Immature natural killer cell (primary cell): ENCODE measurements at regions not wholly inside any gene's neighbourhood (a gene's known extent, or its start where the extent isn't known, plus 50 kb on each side); places are given as distances from the start of the nearest gene placed in this dataset.

ENCODE experiments used
- DNase-seq, 3 donors: peaks; one replicate each; pipeline ENCODE4 v3.0.0; 2022; ENCODE audit warnings: mixed read lengths in 1 of 3
- H3K27ac Mint-ChIP-seq, 6 donors: one replicate each; pipeline ENCODE4 v1.8.0; 2020; ENCODE audit warnings: mixed read lengths in 6 of 6, mild to moderate bottlenecking in 5 of 6, inconsistent platforms in 4 of 6, moderate library complexity in 3 of 6
- H3K27me3 Mint-ChIP-seq, 3 donors: one replicate each; pipeline ENCODE4 v1.8.0; 2020 to 2021; ENCODE audit warnings: low read depth in 3 of 3, mild to moderate bottlenecking in 3 of 3, mixed read lengths in 3 of 3, moderate library complexity in 3 of 3, inconsistent platforms in 1 of 3
- H3K36me3 Mint-ChIP-seq, 3 donors: one replicate each; pipeline ENCODE4 v1.8.0; 2020; ENCODE audit warnings: mixed read lengths in 3 of 3, inconsistent platforms in 2 of 3, mild to moderate bottlenecking in 2 of 3
- H3K4me1 Mint-ChIP-seq, 2 donors: one replicate each; pipeline ENCODE4 v1.8.0; 2020; ENCODE audit warnings: inconsistent platforms in 2 of 2, mild to moderate bottlenecking in 2 of 2, mixed read lengths in 2 of 2, moderate library complexity in 1 of 2
- H3K4me3 Mint-ChIP-seq, 5 donors: one replicate each; pipeline ENCODE4 v1.8.0; 2020; ENCODE audit warnings: mild to moderate bottlenecking in 5 of 5, mixed read lengths in 5 of 5, inconsistent platforms in 3 of 5, moderate library complexity in 3 of 5
- H3K9me3 Mint-ChIP-seq, 6 donors: one replicate each; pipeline ENCODE4 v1.8.0; 2020; ENCODE audit warnings: mild to moderate bottlenecking in 6 of 6, mixed read lengths in 6 of 6, inconsistent platforms in 4 of 6, moderate library complexity in 3 of 6

- Mint-ChIP-seq H3K4me3 (no peak overlapping the region), H3K36me3 (no peaks in the 10 kb centered on the region), H3K27me3 (peaks cover 4 to 5% (median 5%) of the 10 kb centered on the region in 3 donors), H3K27ac (no peak overlapping the region), H3K4me1 (no peaks in the 10 kb centered on the region), H3K9me3 (no peaks in the 10 kb centered on the region)
- DNase-seq, result no peak
Measured at GRCh38 chr9:71567890-71568289, 200.4 kb downstream of the CEMIP2 start.

GRCh38 chr9:71562140-71562539 lies 206.2 kb downstream of the CEMIP2 start:
- Mint-ChIP-seq H3K36me3 (no peaks in the 10 kb centered on the region), H3K9me3 (no peaks in the 10 kb centered on the region), H3K4me1 (no peaks in the 10 kb centered on the region), H3K27ac (no peak overlapping the region), H3K4me3 (no peak overlapping the region), H3K27me3 (peaks cover 2 to 8% (median 7%) of the 10 kb centered on the region in 3 donors)
- no peak for DNase-seq

DNA sequence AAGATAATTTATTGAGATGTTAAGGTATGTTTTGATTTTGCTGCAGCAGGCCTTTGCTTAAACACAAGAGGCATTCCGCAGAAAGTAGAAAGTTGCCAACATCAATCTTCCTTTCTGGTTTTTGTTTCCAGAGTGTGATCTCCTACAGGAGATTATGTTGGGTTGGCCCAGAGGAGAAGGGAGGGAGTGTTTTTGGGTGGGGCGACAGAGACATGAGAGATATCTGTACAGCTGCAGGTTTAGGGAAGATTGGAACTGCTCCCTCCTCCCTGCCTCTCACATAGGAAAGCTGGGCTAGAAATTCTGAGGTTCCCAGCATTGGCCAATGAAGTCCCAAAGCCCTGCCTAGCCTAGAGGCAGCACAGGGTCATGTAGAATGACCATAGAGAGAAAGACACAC lies 211.0 kb downstream of the CEMIP2 start:
- no peak for DNase-seq
- H3K27ac Mint-ChIP-seq, result no peak overlapping the region
- no peak overlapping the region for H3K4me3 Mint-ChIP-seq
- H3K27me3 Mint-ChIP-seq, result peaks cover 1 to 7% (median 2%) of the 10 kb centered on the region in 3 donors
- no peaks in the 10 kb centered on the region for H3K36me3 Mint-ChIP-seq
- H3K9me3 Mint-ChIP-seq, result peaks cover 0 to 3% (median 0%) of the 10 kb centered on the region in 6 donors
- H3K4me1 Mint-ChIP-seq, result no peaks in the 10 kb centered on the region

- Mint-ChIP-seq H3K36me3 (no peaks in the 10 kb centered on the region), H3K9me3 (peaks cover 0 to 3% (median 0%) of the 10 kb centered on the region in 6 donors), H3K27ac (no peak overlapping the region), H3K4me1 (no peaks in the 10 kb centered on the region), H3K27me3 (peaks cover 2 to 7% (median 6%) of the 10 kb centered on the region in 3 donors), H3K4me3 (no peak overlapping the region)
- DNase-seq, result no peak
Measured at GRCh38 chr9:71552480-71552879, 215.8 kb downstream of the CEMIP2 start.

DNA sequence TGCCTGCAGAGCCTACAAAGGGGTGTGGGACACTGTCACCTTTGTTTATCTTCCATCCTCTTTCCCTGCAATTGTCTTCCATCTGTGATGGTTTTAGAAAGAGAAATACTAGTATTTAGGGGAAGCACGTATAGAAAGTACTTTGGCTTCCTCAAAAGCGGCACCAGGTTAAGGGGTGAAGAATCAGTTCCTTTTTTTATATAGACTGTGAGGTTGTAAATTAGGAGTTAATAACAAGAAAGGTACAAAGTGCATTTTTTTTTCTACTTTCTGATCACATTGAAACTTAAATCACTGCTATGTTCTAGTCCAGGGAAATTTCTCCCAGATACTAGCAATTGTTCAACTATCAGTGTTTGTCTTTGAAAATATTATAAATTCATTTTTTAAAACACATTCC lies 219.3 kb downstream of the CEMIP2 start:
- no peaks in the 10 kb centered on the region for H3K4me1 Mint-ChIP-seq
- peaks cover 4 to 7% (median 5%) of the 10 kb centered on the region in 3 donors for H3K27me3 Mint-ChIP-seq
- DNase-seq, result no peak
- no peak overlapping the region for H3K27ac Mint-ChIP-seq
- H3K36me3 Mint-ChIP-seq, result no peaks in the 10 kb centered on the region
- H3K4me3 Mint-ChIP-seq, result no peak overlapping the region
- H3K9me3 Mint-ChIP-seq, result no peaks in the 10 kb centered on the region

- no peak for DNase-seq
- H3K4me1 Mint-ChIP-seq, result no peaks in the 10 kb centered on the region
- H3K4me3 Mint-ChIP-seq, result no peak overlapping the region
- H3K36me3 Mint-ChIP-seq, result no peaks in the 10 kb centered on the region
- H3K27me3 Mint-ChIP-seq, result peaks cover 6 to 16% (median 14%) of the 10 kb centered on the region in 3 donors
- H3K9me3 Mint-ChIP-seq, result no peaks in the 10 kb centered on the region
- no peak overlapping the region for H3K27ac Mint-ChIP-seq
Measured at GRCh38 chr9:71544464-71544863, 223.8 kb downstream of the CEMIP2 start.

DNA sequence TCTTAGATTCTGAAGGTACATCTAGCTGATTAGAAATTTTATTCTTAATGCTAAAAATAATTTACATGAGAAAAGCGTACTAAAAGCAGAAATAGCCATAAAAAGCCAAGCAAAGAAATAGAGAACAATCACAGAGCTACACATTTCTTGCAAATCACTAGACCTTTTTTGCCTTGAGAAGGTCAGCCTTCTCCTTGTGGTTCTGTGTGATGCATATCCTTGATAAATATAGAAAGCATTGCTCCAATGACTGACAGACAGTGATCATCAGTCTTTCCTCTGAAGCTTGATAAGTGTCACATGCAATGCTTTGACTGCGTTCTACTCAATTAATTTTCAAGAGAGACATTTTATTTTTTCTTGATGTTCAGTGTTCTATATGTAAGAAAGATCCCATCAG lies 226.9 kb downstream of the CEMIP2 start:
- H3K36me3 Mint-ChIP-seq, result no peaks in the 10 kb centered on the region
- H3K4me3 Mint-ChIP-seq, result no peak overlapping the region
- peaks cover 6 to 14% (median 11%) of the 10 kb centered on the region in 3 donors for H3K27me3 Mint-ChIP-seq
- H3K27ac Mint-ChIP-seq, result no peak overlapping the region
- H3K9me3 Mint-ChIP-seq, result no peaks in the 10 kb centered on the region
- DNase-seq, result no peak
- no peaks in the 10 kb centered on the region for H3K4me1 Mint-ChIP-seq

GRCh38 chr9:71524996-71525580 lies 243.2 kb downstream of the CEMIP2 start:
- no peak for DNase-seq
- Mint-ChIP-seq H3K4me3 (no peak overlapping the region), H3K36me3 (no peaks in the 10 kb centered on the region), H3K9me3 (peaks cover 0 to 3% (median 0%) of the 10 kb centered on the region in 6 donors), H3K27me3 (peaks cover 0 to 5% (median 5%) of the 10 kb centered on the region in 3 donors), H3K27ac (no peak overlapping the region), H3K4me1 (no peaks in the 10 kb centered on the region)

DNA sequence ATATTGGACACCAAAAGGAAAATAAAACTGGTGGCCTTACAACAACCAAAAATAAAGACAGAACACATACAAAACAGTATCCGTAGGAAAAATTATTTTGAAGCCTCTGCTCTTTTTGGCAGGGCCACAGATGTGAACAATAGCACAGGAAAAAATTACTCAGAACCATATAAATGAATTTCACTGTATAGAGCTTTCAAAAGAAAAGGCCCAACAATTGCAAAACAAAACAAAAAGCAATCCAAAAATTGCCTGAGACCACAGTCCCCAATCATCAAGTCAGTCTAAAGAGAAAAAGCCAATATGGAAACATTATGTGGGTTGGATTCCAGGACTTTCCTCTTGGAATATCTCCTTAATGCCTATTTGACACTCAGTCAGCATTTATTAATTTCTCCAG lies 243.8 kb downstream of the CEMIP2 start:
- H3K4me1 Mint-ChIP-seq, result no peaks in the 10 kb centered on the region
- H3K27ac Mint-ChIP-seq, result no peak overlapping the region
- no peak for DNase-seq
- H3K9me3 Mint-ChIP-seq, result no peaks in the 10 kb centered on the region
- no peaks in the 10 kb centered on the region for H3K36me3 Mint-ChIP-seq
- H3K27me3 Mint-ChIP-seq, result peaks cover 0 to 5% (median 5%) of the 10 kb centered on the region in 3 donors
- no peak overlapping the region for H3K4me3 Mint-ChIP-seq

- DNase-seq, result no peak
- no peak overlapping the region for H3K4me3 Mint-ChIP-seq
- H3K27ac Mint-ChIP-seq, result no peak overlapping the region
- no peaks in the 10 kb centered on the region for H3K36me3 Mint-ChIP-seq
- peaks cover 0 to 14% (median 5%) of the 10 kb centered on the region in 3 donors for H3K27me3 Mint-ChIP-seq
- no peaks in the 10 kb centered on the region for H3K9me3 Mint-ChIP-seq
- H3K4me1 Mint-ChIP-seq, result no peaks in the 10 kb centered on the region
Measured at GRCh38 chr9:71521132-71521531, 247.2 kb downstream of the CEMIP2 start.

DNA sequence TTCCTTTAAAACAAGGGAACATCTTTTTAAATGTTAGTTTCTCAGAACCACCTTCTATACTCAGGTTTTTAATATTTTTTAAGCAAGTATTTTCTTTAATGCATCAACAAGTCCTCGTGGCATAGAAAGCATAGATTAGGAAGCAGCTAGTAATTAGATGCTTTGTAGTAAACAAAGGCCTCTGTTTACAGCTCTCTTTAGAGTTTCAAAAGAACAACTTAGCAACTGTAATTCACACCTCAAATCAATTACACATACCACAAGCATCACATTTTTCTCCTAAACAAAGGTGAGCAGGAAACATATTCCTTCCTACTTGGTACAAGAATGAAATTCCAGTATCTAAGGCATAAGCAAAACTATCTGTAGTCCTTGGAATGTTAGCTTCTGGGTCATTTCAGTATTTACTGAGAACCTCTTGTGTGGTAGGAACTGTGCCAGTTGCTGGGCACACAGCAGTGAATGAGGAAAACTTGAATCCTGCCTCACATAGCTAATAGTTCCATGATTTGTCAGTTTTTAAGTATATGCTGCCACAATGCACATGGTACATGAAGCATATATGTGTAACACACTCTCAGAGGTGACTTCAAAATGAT lies 249.1 kb downstream of the CEMIP2 start:
- no peaks in the 10 kb centered on the region for H3K4me1 Mint-ChIP-seq
- H3K4me3 Mint-ChIP-seq, result no peak overlapping the region
- no peaks in the 10 kb centered on the region for H3K36me3 Mint-ChIP-seq
- no peak for DNase-seq
- no peak overlapping the region for H3K27ac Mint-ChIP-seq
- H3K9me3 Mint-ChIP-seq, result peaks cover 0 to 4% (median 0%) of the 10 kb centered on the region in 6 donors
- H3K27me3 Mint-ChIP-seq, result peaks cover 0 to 16% (median 7%) of the 10 kb centered on the region in 3 donors

DNA sequence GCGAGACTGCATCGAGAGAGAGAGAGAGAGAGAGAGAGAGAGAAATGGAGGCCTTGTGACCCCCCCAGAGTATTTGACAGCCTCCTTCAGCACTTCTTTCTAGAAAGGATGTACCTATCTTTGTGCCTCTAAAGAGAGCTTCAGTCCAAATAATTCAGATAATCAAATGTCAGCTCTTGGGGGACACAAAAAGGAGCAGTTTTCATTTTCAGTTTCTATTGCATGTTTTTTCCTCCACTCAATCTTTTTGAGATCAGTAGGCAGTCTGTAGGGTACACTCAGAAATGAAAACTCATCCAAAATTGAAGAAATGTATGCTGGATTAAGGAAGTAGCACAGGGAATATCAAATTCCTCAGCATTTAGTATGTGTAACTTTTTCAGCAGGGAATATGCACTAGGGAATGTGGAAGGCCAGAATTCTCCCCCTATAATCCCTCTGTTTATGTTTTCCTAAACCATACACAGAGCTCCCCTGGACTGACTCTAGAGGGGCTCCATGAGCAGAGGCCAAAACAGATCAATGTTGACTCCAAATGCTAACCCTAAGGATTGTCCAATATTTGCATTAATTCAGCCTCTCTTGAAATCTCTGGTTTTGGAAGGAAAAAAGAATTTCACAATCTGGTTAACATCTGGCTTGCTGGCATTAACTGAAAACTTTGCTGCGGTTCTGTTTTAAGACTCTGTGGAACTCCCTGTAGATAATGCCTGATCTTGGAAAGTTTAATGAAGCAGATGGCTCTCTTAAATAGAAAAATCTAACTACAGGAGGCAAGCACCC lies 250.1 kb downstream of the CEMIP2 start:
- peaks cover 0 to 16% (median 7%) of the 10 kb centered on the region in 3 donors for H3K27me3 Mint-ChIP-seq
- DNase-seq, result no peak
- no peak overlapping the region for H3K27ac Mint-ChIP-seq
- no peaks in the 10 kb centered on the region for H3K36me3 Mint-ChIP-seq
- peaks cover 0 to 4% (median 0%) of the 10 kb centered on the region in 6 donors for H3K9me3 Mint-ChIP-seq
- H3K4me1 Mint-ChIP-seq, result no peaks in the 10 kb centered on the region
- H3K4me3 Mint-ChIP-seq, result no peak overlapping the region

DNA sequence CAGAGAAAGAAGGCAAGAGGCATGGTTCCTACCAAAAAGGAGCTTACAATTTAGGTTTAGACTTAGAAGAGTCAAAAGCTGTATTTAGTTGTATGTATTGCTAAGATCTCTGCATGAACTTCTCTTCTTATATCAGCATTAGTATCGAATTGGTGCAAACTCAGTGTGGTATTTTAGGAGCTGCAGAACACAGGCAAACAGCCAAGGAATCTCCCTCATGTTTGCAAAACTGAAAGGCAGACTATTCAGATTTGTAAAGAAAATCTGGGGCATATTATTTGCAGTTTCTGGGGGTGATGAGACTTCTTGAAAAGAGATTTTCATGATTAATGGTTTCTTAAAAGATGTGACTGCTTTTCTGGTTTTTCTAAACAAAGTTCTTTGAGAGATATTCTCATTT lies 252.7 kb downstream of the CEMIP2 start:
- no peaks in the 10 kb centered on the region for H3K4me1 Mint-ChIP-seq
- peaks cover 0 to 16% (median 3%) of the 10 kb centered on the region in 3 donors for H3K27me3 Mint-ChIP-seq
- no peak for DNase-seq
- H3K36me3 Mint-ChIP-seq, result no peaks in the 10 kb centered on the region
- H3K9me3 Mint-ChIP-seq, result peaks cover 0 to 4% (median 0%) of the 10 kb centered on the region in 6 donors
- no peak overlapping the region for H3K27ac Mint-ChIP-seq
- no peak overlapping the region for H3K4me3 Mint-ChIP-seq

DNA sequence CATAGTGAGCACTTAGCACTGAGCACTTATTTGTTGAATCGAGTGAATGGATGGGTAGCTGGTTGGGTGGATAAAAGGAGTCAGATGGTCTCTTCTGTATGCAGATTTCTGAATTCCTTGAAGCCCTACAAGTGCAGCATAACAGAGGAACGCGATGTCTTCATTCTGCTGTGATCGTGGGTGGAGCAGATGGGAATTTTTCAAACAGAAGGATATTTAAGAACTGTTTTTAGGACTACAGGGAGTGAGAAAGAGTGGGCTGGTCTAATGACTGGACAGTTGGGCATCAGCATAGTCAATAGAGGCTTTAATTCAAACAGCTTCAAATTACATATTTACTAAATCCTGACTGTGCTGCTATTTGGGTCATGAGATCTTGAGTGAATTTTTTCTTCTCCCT lies 253.2 kb downstream of the CEMIP2 start:
- Mint-ChIP-seq H3K9me3 (peaks cover 0 to 4% (median 0%) of the 10 kb centered on the region in 6 donors), H3K27ac (no peak overlapping the region), H3K4me3 (no peak overlapping the region), H3K27me3 (peaks cover 0 to 16% (median 3%) of the 10 kb centered on the region in 3 donors), H3K36me3 (no peaks in the 10 kb centered on the region), H3K4me1 (no peaks in the 10 kb centered on the region)
- DNase-seq, result no peak
